IgD-negative memory B cell (primary cell): ENCODE measurements at regions not wholly inside any gene's neighbourhood (a gene's known extent, or its start where the extent isn't known, plus 50 kb on each side); places are given as distances from the start of the nearest gene placed in this dataset.
A peak's percentile ranks its signal among the peaks of the same experiment; 100 is the strongest.

ENCODE experiments used
- H3K27ac Mint-ChIP-seq, 3 donors: one replicate each; pipeline ENCODE4 v1.8.0; 2020 to 2022; ENCODE audit warnings: mild to moderate bottlenecking in 3 of 3, mixed read lengths in 3 of 3, moderate library complexity in 1 of 3
- H3K27me3 Mint-ChIP-seq: one replicate; pipeline ENCODE4 v1.8.0; 2021; ENCODE audit warnings: mixed read lengths
- H3K36me3 Mint-ChIP-seq: one replicate; pipeline ENCODE4 v1.8.0; 2020; ENCODE audit warnings: mild to moderate bottlenecking, mixed read lengths
- H3K4me1 Mint-ChIP-seq, 3 donors: one replicate each; pipeline ENCODE4 v1.8.0; 2020 to 2022; ENCODE audit warnings: mixed read lengths in 3 of 3, mild to moderate bottlenecking in 1 of 3
- H3K4me3 Mint-ChIP-seq, 4 donors: one replicate each; pipeline ENCODE4 v1.8.0; 2020 to 2022; ENCODE audit warnings: mild to moderate bottlenecking in 4 of 4, mixed read lengths in 4 of 4, moderate library complexity in 3 of 4
- H3K9me3 Mint-ChIP-seq, 3 donors: one replicate each; pipeline ENCODE4 v1.8.0; 2020 to 2021; ENCODE audit warnings: mixed read lengths in 3 of 3, mild to moderate bottlenecking in 1 of 3

DNA sequence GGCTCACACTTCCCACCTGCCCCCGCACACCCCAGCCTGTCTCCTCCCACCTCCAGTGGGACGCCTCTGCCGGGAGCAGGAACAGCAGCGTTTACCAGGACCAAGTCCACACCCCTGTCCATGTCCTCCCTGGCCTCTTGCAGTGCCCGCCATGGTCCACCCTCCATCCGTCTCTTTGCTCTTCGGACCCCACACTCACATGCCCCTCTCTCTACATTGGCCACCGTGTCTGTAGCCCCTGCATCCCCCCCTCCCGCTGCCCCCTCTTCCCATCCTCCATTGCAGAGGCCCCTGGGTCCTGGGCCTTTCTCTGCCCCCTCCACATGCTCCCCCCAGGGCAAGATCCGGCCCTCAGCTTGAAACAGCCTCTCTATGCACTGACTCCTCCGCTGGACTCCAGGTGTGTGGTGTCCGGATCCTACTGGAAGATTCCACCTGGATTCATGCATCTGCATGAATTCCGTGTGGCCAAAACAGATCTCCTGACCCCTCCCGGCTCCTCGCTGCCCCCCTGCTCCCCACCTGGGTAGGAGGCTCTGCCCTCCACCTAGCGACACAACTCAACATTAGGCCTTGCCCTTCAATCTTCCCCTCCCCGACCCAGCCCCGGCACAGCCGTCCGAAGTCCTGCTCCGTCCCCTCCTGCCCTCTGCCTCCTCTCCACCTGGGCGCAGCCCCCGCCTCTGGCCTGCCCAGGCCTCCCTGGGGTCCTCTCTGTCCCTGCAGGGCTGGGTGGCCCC, 168.5 kb downstream of the OLFM1 start:
- peaks cover 1% of the 10 kb centered on the region for H3K27me3 Mint-ChIP-seq
- H3K36me3 Mint-ChIP-seq, result peaks cover 3% of the 10 kb centered on the region
- peak overlapping the region in 1 of 4 donors; percentile 63 for H3K4me3 Mint-ChIP-seq
- H3K4me1 Mint-ChIP-seq, result no peaks in the 10 kb centered on the region
- H3K9me3 Mint-ChIP-seq, result peaks cover 0 to 4% (median 0%) of the 10 kb centered on the region in 3 donors
- no peak overlapping the region for H3K27ac Mint-ChIP-seq

DNA sequence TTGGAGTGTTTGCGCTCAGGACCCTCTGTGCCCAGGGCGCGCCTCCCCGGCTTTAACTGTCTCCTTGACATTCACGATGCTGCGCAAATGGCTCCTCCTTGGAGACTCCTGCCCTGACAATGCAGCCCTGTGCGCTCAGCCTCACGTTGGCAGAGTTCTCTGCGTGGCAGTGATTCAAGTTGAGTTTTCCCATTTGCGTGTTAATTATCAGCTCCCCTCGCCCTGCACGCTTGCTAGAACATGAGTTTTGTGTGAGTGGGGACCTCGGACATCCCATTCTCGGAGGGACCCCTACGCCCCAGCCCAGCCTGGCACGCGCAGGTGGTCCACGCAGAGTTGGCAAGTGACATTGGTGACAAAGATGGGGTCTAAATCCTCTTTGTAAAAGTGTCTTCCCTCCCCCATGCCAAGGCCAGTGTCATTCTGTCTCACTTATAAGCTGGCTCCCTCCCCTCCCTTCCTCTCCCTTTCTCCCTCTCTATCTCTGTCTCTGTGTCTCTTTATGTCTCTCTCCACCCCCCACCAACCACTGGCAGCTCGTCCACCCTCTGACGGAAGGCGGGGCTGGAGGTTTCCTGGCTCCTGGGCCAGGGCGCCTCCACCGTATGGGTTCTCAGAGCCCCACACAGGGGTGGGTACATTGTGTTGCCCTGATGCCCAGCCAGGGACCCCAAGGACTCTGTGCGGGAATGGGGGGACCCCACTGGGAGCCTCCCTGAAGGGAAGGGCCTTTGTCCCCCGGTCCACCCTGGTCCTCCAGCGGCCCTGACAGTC, 169.3 kb downstream of the OLFM1 start:
- Mint-ChIP-seq H3K27ac (peak overlapping the region in 1 of 3 donors; percentile 78), H3K9me3 (peaks cover 0 to 4% (median 0%) of the 10 kb centered on the region in 3 donors), H3K4me1 (no peaks in the 10 kb centered on the region), H3K36me3 (peaks cover 3% of the 10 kb centered on the region), H3K4me3 (no peak overlapping the region), H3K27me3 (peaks cover 1% of the 10 kb centered on the region)

DNA sequence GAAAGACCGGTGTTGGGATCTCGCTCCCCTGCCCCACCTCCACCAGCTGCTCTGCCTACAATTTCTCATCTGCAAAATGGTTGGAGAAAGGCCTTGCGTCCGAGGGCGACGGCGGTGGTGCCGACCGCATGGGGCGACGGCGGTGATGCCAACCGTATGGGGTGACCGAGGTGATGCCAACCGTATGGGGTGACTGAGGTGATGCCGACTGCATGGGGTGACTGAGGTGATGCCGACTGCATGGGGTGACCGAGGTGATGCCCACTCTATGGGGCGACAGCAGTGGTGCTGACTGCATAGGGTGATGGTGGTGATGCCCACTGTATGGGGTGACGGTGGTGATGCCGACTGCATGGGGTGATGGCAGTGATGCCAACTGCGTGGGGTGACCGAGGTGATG, 171.0 kb downstream of the OLFM1 start:
- Mint-ChIP-seq H3K36me3 (no peaks in the 10 kb centered on the region), H3K27me3 (peaks cover 2% of the 10 kb centered on the region), H3K27ac (no peak overlapping the region), H3K4me3 (no peak overlapping the region), H3K4me1 (no peaks in the 10 kb centered on the region), H3K9me3 (peaks cover 0 to 4% (median 0%) of the 10 kb centered on the region in 3 donors)

DNA sequence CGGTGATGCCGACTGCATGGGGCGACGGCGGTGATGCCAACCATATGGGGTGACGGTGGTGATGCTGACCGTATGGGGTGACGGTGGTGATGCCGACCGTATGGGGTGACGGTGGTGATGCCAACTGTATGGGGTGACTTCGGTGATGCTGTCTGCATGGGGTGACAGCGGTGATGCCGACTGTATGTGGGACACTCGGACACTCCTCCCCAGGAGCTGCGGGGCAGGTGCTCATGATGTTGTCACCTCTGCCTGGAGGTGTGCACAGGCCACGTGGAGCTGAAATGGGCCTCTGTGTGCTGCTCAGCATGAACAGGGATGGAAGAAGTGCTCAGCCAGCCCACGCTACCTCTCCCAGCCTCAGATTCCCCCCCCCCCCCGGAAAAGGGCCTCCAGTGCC, 171.8 kb downstream of the OLFM1 start:
- H3K27ac Mint-ChIP-seq, result no peak overlapping the region
- no peak overlapping the region for H3K4me3 Mint-ChIP-seq
- no peaks in the 10 kb centered on the region for H3K36me3 Mint-ChIP-seq
- H3K9me3 Mint-ChIP-seq, result peaks cover 0 to 4% (median 0%) of the 10 kb centered on the region in 3 donors
- peaks cover 3% of the 10 kb centered on the region for H3K27me3 Mint-ChIP-seq
- H3K4me1 Mint-ChIP-seq, result no peaks in the 10 kb centered on the region

DNA sequence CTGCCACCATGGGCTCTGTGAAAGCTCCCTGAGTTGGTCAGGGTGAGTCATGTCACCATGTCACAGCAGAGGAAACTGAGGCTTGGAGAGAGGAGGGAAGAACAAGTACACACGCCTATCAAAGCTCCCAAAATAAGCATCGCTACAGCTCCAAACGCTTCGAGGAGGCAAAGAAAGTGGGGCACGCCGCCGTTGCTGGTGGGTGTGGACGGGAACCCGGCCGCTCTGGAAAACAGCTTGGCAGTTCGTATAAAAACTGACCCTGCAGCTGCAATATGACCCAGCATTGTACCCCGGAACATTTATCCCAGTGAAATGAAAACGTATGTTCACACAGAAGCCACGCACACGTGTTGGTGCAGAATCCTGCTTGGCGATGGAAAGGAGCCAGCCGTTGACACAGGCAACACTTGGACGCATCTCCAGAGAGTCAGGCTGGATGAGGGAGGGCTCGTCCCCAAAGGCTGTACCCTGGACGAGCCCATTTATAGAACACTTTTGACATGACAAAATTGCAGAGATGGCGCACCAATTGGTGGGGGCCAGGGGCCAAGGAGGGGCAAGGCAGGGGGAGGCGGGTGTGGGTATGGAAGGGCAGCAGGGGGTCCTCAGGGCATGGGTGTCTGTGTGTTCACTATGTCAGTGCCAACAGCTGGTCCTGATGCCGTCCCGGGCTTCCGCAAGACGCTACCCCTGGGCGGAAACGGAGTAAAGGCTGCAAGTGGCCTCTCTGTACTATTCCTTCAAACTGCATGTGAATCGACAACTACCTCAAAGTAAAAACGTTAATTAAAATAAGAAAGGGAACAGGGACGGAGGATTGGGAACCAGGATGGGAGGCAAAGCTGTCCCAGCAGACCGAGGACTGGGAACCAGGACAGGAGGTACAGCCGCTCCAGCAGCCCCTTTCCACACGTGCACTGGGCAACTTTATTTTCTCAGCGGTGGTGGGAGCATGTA, 173.0 kb downstream of the OLFM1 start:
- Mint-ChIP-seq H3K4me3 (no peak overlapping the region), H3K27me3 (peaks cover 6% of the 10 kb centered on the region), H3K27ac (no peak overlapping the region), H3K9me3 (peaks cover 0 to 4% (median 0%) of the 10 kb centered on the region in 3 donors), H3K4me1 (no peaks in the 10 kb centered on the region), H3K36me3 (no peaks in the 10 kb centered on the region)

DNA sequence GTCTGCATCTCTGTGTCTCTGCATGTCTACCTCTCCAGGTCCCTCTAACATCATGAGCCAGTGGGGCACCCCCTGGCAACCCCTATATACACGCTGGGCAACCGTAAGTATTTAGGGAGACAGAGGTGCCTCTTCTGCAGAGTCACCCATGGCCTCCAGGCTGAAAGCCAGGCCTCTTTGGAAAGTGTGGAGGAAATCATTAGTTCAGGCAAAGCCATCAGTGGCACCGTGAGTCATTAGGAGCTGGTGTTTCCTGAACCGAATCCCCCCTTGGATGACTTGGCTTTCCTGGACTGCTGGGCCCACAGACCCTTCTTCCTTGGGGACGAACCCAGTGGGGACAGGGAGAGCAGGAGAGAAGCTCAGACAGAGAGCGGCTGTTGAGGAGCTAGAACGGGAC, 174.8 kb downstream of the OLFM1 start:
- H3K4me3 Mint-ChIP-seq, result no peak overlapping the region
- H3K27ac Mint-ChIP-seq, result no peak overlapping the region
- H3K36me3 Mint-ChIP-seq, result no peaks in the 10 kb centered on the region
- peaks cover 4% of the 10 kb centered on the region for H3K27me3 Mint-ChIP-seq
- H3K9me3 Mint-ChIP-seq, result peaks cover 0 to 4% (median 2%) of the 10 kb centered on the region in 3 donors
- peaks cover 0 to 2% (median 0%) of the 10 kb centered on the region in 3 donors for H3K4me1 Mint-ChIP-seq

DNA sequence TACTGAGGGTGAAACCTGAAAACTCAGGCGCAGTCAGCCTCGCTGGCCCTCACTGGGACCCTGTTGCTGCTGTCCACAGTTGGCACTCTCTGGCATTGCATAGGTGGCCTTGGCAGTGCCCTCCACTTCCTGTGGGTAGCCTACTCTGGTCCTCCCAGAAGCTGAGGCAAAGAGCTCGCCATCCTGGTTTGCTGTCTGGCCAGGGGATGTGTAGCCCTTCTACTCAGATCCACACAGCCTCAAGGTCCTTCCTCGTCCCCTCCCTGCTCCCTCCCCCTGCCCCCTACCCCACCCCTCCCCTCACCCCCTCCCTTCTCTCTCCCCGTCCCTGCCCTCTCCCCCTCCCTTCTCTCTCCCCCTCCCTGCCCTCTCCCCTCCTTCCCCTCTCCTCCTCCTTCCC, 176.0 kb downstream of the OLFM1 start:
- Mint-ChIP-seq H3K9me3 (peaks cover 0 to 4% (median 2%) of the 10 kb centered on the region in 3 donors), H3K4me3 (no peak overlapping the region), H3K27me3 (peaks cover 4% of the 10 kb centered on the region), H3K36me3 (no peaks in the 10 kb centered on the region), H3K4me1 (peaks cover 0 to 2% (median 0%) of the 10 kb centered on the region in 3 donors), H3K27ac (no peak overlapping the region)

DNA sequence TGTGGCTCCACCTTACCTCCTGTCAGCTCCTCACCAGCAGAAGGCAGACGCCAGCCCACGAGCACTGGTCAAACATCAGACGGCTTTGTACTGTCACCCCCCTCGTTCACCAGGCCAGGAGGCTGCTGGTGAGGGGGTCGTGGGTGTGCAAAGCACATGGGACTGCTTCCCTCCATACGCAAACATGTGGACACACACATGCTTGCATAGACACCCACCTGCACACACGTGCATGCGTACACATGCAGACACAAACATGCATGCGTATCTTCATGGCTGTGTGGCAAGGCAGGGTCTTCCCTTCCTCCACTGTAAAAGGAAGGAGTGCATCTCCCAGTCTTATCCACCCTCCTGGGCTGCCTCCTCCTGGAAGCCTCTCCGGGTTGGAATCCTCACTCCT, 178.5 kb downstream of the OLFM1 start:
- Mint-ChIP-seq H3K36me3 (no peaks in the 10 kb centered on the region), H3K27me3 (peaks cover 4% of the 10 kb centered on the region), H3K4me3 (no peak overlapping the region), H3K9me3 (peaks cover 0 to 2% (median 0%) of the 10 kb centered on the region in 3 donors), H3K4me1 (peaks cover 0 to 3% (median 0%) of the 10 kb centered on the region in 3 donors), H3K27ac (no peak overlapping the region)

DNA sequence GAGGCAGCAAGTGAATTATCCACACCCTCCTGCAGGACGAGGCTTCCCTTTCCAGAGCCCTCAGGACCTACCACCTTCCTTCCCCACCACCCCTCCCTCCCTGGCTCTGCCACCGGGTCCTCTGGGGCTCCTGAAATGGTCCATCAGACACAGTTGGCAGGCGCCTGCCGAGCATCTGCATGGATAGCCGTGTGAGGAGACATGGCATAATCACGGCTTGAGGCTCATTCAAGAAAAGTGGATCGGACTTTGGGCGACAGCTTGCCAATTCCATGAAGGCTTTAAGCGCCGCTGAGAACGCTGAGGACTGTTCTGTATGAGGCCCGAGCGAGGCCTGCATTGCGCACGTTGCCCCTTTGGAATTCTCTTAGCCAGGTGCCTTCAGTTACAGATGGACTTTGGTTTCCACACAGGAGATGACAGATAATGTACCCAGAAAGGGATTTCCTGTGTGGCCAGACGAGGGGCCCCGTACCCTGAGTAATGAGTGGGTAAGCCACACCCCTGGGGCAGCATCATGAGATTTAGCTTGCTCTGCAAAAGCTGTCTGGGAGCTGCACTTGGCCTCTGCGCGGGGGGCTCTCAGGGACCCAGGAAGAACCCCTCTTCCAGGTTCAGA, 179.8 kb downstream of the OLFM1 start:
- H3K27me3 Mint-ChIP-seq, result peaks cover 12% of the 10 kb centered on the region
- no peaks in the 10 kb centered on the region for H3K36me3 Mint-ChIP-seq
- H3K4me1 Mint-ChIP-seq, result peaks cover 0 to 3% (median 0%) of the 10 kb centered on the region in 3 donors
- H3K9me3 Mint-ChIP-seq, result peaks cover 0 to 2% (median 0%) of the 10 kb centered on the region in 3 donors
- H3K4me3 Mint-ChIP-seq, result no peak overlapping the region
- H3K27ac Mint-ChIP-seq, result no peak overlapping the region

DNA sequence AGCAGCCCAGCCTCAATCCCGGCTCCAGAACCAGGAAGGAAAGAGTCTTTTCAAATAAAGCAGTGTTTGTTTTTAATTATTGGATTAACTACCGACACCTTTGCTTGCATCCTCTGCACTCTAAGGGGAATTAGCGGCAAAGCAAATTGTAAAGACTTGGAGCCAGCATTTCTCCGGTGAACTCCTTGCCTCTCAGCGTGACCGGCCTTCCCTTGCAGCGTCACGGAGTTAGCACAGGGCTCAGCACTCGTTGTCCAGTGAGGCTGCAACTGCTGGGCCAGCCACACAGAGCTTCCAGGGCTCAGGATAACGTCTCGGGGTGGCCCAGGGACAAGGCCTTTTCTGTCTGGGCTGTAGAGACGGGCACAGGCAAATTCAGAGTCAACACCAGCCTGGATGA, 180.6 kb downstream of the OLFM1 start:
- Mint-ChIP-seq H3K9me3 (peaks cover 0 to 2% (median 0%) of the 10 kb centered on the region in 3 donors), H3K27ac (no peak overlapping the region), H3K36me3 (no peaks in the 10 kb centered on the region), H3K4me3 (no peak overlapping the region), H3K27me3 (peaks cover 11% of the 10 kb centered on the region), H3K4me1 (peaks cover 0 to 3% (median 0%) of the 10 kb centered on the region in 3 donors)

DNA sequence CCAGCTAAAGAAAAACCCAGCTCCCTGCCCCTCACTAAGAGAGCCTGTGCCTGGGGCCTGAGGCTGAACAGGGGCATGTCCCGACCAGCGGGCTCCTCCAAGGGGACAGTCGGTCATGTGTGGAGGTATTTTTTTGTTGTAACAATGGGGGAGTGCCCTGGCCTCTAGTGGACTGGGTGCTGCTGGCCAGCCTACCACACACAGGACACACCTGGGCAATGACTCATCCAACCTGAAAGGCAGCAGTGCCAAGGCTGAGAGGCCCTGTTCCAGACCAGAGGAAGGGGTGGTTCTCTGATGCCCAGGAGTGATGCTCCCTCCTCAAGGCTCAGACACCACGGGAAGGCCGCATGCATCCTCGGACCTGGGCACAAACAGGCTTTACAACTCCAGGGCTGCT, 181.5 kb downstream of the OLFM1 start:
- peaks cover 0 to 3% (median 0%) of the 10 kb centered on the region in 3 donors for H3K4me1 Mint-ChIP-seq
- H3K27me3 Mint-ChIP-seq, result peaks cover 13% of the 10 kb centered on the region
- no peaks in the 10 kb centered on the region for H3K36me3 Mint-ChIP-seq
- no peak overlapping the region for H3K4me3 Mint-ChIP-seq
- H3K9me3 Mint-ChIP-seq, result peaks cover 0 to 2% (median 0%) of the 10 kb centered on the region in 3 donors
- H3K27ac Mint-ChIP-seq, result no peak overlapping the region

DNA sequence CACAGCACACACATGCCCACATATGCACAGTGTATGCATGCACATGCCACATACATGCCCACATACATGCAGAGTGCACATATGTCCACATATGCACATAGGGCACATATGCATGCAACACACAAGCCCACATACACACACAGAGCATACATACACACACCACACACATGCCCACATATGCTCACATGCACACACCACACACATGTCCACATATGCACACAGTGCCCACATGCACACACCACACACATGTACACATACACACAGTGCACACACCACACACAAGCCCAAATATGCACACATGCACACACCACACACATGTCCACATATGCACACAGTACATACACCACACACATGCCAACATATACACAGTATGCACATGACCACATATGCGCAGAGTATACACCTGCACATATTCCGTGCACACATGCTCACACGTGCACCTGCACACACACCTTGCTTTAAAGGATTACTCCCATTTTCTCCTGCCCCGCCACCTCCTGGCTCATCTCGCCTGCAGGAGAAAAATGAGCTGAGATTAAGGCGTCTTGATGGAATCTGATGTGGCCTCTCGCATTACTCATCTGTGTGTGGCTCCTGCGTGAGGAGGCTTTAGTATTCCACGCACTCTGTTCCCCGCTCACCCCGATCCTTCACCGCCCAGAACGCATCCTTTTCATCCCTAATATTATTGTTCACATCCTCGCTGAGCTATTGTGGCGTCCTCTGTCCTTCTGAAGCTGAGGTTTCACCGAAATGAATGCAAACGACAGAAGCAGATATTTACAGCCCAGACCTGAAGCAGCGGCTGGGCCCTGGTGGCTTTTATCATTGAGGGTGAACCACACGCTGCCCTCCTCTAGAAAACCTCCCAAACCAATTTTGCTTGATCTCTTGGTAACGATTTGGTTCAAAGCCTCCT, 182.7 kb downstream of the OLFM1 start:
- Mint-ChIP-seq H3K27me3 (peaks cover 10% of the 10 kb centered on the region), H3K4me1 (peaks cover 0 to 3% (median 0%) of the 10 kb centered on the region in 3 donors), H3K9me3 (peaks cover 0 to 2% (median 0%) of the 10 kb centered on the region in 3 donors), H3K27ac (no peak overlapping the region), H3K4me3 (no peak overlapping the region), H3K36me3 (no peaks in the 10 kb centered on the region)

DNA sequence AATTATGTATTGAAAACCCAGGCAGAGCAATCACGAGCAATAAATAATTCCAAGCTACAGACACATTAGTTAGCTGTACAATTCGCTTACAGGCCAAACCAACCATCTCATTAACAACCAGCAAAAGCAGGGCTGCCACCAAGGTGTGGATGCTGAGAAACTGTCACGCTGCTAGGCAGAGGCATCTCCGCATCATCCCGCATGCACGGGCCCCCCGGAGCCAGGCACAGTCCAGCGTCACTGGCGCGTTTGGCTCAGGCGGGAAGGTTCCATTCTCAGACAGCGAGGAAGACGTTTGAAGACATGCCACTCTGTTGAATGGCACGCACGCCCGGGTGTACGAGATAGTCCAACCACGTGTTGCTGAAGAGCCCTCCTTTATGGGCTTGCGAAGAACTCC, 184.0 kb downstream of the OLFM1 start:
- H3K9me3 Mint-ChIP-seq, result no peaks in the 10 kb centered on the region
- no peaks in the 10 kb centered on the region for H3K36me3 Mint-ChIP-seq
- no peak overlapping the region for H3K27ac Mint-ChIP-seq
- H3K27me3 Mint-ChIP-seq, result peaks cover 13% of the 10 kb centered on the region
- H3K4me3 Mint-ChIP-seq, result no peak overlapping the region
- H3K4me1 Mint-ChIP-seq, result peaks cover 0 to 1% (median 0%) of the 10 kb centered on the region in 3 donors
